NCI-H146 treated with DMSO at 0.1 percent for 48 hours (cell line): ENCODE measurements at regions not wholly inside any gene's neighbourhood (a gene's known extent, or its start where the extent isn't known, plus 50 kb on each side); places are given as distances from the start of the nearest gene placed in this dataset.
A peak's percentile ranks its signal among the peaks of the same experiment; 100 is the strongest.

Experiments
- DNase-seq: peaks from one replicate; lab custom pipeline; 2025; ENCODE audit not compliant: unreplicated experiment; lab: John Stamatoyannopoulos, UW

GRCh38 chr6:2468601-2468955 is 223.2 kb upstream of the GMDS start:
- DNase-seq: no peak

- no peak for DNase-seq
These were observed 222.7 kb upstream of the GMDS start for GRCh38 chr6:2467929-2468600.

- no peak for DNase-seq
These were observed 219.9 kb upstream of the GMDS start for GRCh38 chr6:2465336-2465735.

- no peak for DNase-seq
These were observed 219.2 kb upstream of the GMDS start for GRCh38 chr6:2464641-2465040.

GRCh38 chr6:2462831-2463230 is 217.4 kb upstream of the GMDS start:
- DNase-seq: no peak

GRCh38 chr6:2460216-2460745 is 214.9 kb upstream of the GMDS start:
- no peak for DNase-seq

GRCh38 chr6:2454180-2454579 is 208.8 kb upstream of the GMDS start:
- DNase-seq: no peak

- peak; percentile 16 for DNase-seq
These were observed 205.1 kb upstream of the GMDS start for GRCh38 chr6:2450546-2450945.

GRCh38 chr6:2449572-2449940 is 204.2 kb upstream of the GMDS start:
- DNase-seq: no peak

- peak; percentile 72 for DNase-seq
These were observed 203.6 kb upstream of the GMDS start for GRCh38 chr6:2448826-2449571.

- DNase-seq: no peak
These were observed 202.5 kb upstream of the GMDS start for GRCh38 chr6:2447931-2448330.

- no peak for DNase-seq
These were observed 202.0 kb upstream of the GMDS start for GRCh38 chr6:2447318-2447920.

- no peak for DNase-seq
These were observed 196.4 kb upstream of the GMDS start for GRCh38 chr6:2441601-2442475.

- DNase-seq: no peak
These were observed 195.1 kb upstream of the GMDS start for GRCh38 chr6:2440516-2440915.

GRCh38 chr6:2439632-2440031 is 194.2 kb upstream of the GMDS start:
- DNase-seq: no peak

GRCh38 chr6:2439082-2439481 is 193.7 kb upstream of the GMDS start:
- DNase-seq: no peak

GRCh38 chr6:2436410-2437154 is 191.2 kb upstream of the GMDS start:
- no peak for DNase-seq

GRCh38 chr6:2435323-2435722 is 189.9 kb upstream of the GMDS start:
- DNase-seq: no peak

- DNase-seq: no peak
These were observed 189.5 kb upstream of the GMDS start for GRCh38 chr6:2434912-2435311.

GRCh38 chr6:2434116-2434515 is 188.7 kb upstream of the GMDS start:
- no peak for DNase-seq

GRCh38 chr6:2433711-2434110 is 188.3 kb upstream of the GMDS start:
- no peak for DNase-seq
